GM23338 (cell line): ENCODE measurements at regions not wholly inside any gene's neighbourhood (a gene's known extent, or its start where the extent isn't known, plus 50 kb on each side); places are given as distances from the start of the nearest gene placed in this dataset.

Experiments used
- ATAC-seq: fragments of 200-7000 bp; cut with Tn5 transposase; 3 replicates; pipeline ENCODE4 v1.9.1; 2020
- DNase-seq: peaks from one replicate; pipeline ENCODE4 v3.0.0-alpha.2; 2015; ENCODE audit warnings: low spot score
- H2AFZ ChIP-seq: fragments of 200-600 bp; sonication (generic); 2 replicates; pipeline ENCODE4 v1.8.0; 2016; ENCODE audit warnings: antibody characterized with exemption, mild to moderate bottlenecking, moderate library complexity
- H3F3A ChIP-seq: fragments of 200-600 bp; sonication (generic); replicated peaks from 2 replicates; pipeline ENCODE4 v1.8.0; 2017; ENCODE audit warnings: antibody characterized with exemption, mixed run types, low read depth
- H3K27ac ChIP-seq: fragments of 200-600 bp; sonication (generic); 2 replicates; pipeline ENCODE4 v1.6.1; 2016; ENCODE audit warnings: low read depth
- H3K27me3 ChIP-seq: fragments of 200-600 bp; sonication (generic); 2 replicates; pipeline ENCODE4 v1.8.0; 2016; ENCODE audit warnings: mild to moderate bottlenecking, mixed run types, moderate library complexity; ENCODE audit not compliant: insufficient read depth
- H3K36me3 ChIP-seq: fragments of 200-600 bp; sonication (generic); 2 replicates; pipeline ENCODE4 v1.8.0; 2016; ENCODE audit warnings: mild to moderate bottlenecking; ENCODE audit not compliant: insufficient read depth
- H3K4me1 ChIP-seq: fragments of 200-600 bp; sonication (generic); 2 replicates; pipeline ENCODE4 v1.8.0; 2016; ENCODE audit warnings: mild to moderate bottlenecking, moderate library complexity; ENCODE audit not compliant: insufficient read depth
- H3K4me2 ChIP-seq: fragments of 200-600 bp; sonication (generic); 2 replicates; pipeline ENCODE4 v1.7.1; 2017; ENCODE audit warnings: mixed run types
- H3K4me3 ChIP-seq: fragments of 200-600 bp; sonication (generic); 2 replicates; pipeline ENCODE4 v1.6.1; 2016; ENCODE audit warnings: mixed run types
- H3K79me2 ChIP-seq: fragments of 200-600 bp; sonication (generic); replicated peaks from 2 replicates; pipeline ENCODE4 v1.8.0; 2017; ENCODE audit warnings: mild to moderate bottlenecking; ENCODE audit not compliant: insufficient read depth
- H3K9me2 ChIP-seq: fragments of 200-600 bp; sonication (generic); 2 replicates; pipeline ENCODE4 v1.8.0; 2017; ENCODE audit not compliant: insufficient read depth
- H4K20me1 ChIP-seq: fragments of 200-600 bp; sonication (generic); replicated peaks from 2 replicates; pipeline ENCODE4 v1.8.0; 2017; ENCODE audit warnings: mild to moderate bottlenecking; ENCODE audit not compliant: insufficient read depth
- H3K27ac Mint-ChIP-seq: 2 replicates; pipeline ENCODE4 v1.8.0; 2020; ENCODE audit warnings: inconsistent platforms, mild to moderate bottlenecking, moderate library complexity, mixed read lengths
- H3K27me3 Mint-ChIP-seq: 3 replicates; pipeline ENCODE4 v1.8.0; 2022; ENCODE audit warnings: low read depth, mild to moderate bottlenecking, moderate library complexity, mixed read lengths, inconsistent platforms; ENCODE audit not compliant: insufficient read depth, poor library complexity
- H3K36me3 Mint-ChIP-seq: 3 replicates; pipeline ENCODE4 v1.8.0; 2021; ENCODE audit warnings: low read depth, mild to moderate bottlenecking, inconsistent platforms, moderate library complexity, mixed read lengths
- H3K4me1 Mint-ChIP-seq: 3 replicates; pipeline ENCODE4 v1.8.0; 2020; ENCODE audit warnings: mild to moderate bottlenecking, inconsistent platforms, mixed read lengths
- H3K4me3 Mint-ChIP-seq: 3 replicates; pipeline ENCODE4 v1.8.0; 2021; ENCODE audit warnings: moderate library complexity, mild to moderate bottlenecking, inconsistent platforms, mixed read lengths
- H3K9me3 Mint-ChIP-seq: 3 replicates; pipeline ENCODE4 v1.8.0; 2020; ENCODE audit warnings: moderate library complexity, mild to moderate bottlenecking, inconsistent platforms, mixed read lengths
- CREB1 ChIP-seq: fragments of 250-450 bp; sonication (Bioruptor Pico); IDR thresholded peaks from 2 replicates; pipeline ENCODE4 v1.5.0; 2020; ENCODE audit warnings: low read depth, mild to moderate bottlenecking, moderate library complexity
- EZH2 ChIP-seq: fragments of 200-600 bp; sonication (generic); IDR thresholded peaks from one replicate; pipeline ENCODE4 v1.8.0; 2017; ENCODE audit warnings: antibody characterized with exemption, mild to moderate bottlenecking, low read depth; ENCODE audit not compliant: unreplicated experiment
- EZH2phosphoT487 ChIP-seq: fragments of 200-600 bp; sonication (generic); IDR thresholded peaks from one replicate; pipeline ENCODE4 v1.8.1; 2018; ENCODE audit warnings: antibody characterized with exemption; ENCODE audit not compliant: unreplicated experiment
- JUNB ChIP-seq: IDR thresholded peaks from one replicate; pipeline ENCODE4 v1.6.1; 2016; ENCODE audit warnings: antibody characterized with exemption; ENCODE audit not compliant: unreplicated experiment
- NANOG ChIP-seq: IDR thresholded peaks from 2 replicates; pipeline ENCODE4 v1.6.1; 2016; ENCODE audit warnings: antibody characterized with exemption, borderline replicate concordance
- POLR2AphosphoS5 ChIP-seq: IDR thresholded peaks from 2 replicates; pipeline ENCODE4 v1.6.1; 2016; ENCODE audit warnings: antibody characterized with exemption, low read depth
- STAT1 ChIP-seq: IDR thresholded peaks from one replicate; pipeline ENCODE4 v1.6.1; 2016; ENCODE audit warnings: antibody characterized with exemption; ENCODE audit not compliant: unreplicated experiment
- ZNF114 ChIP-seq: fragments of 250-450 bp; sonication (Bioruptor Pico); IDR thresholded peaks from 2 replicates; pipeline ENCODE4 v1.5.0; 2020; ENCODE audit warnings: mild to moderate bottlenecking, moderate library complexity
- ZNF331 ChIP-seq: fragments of 250-450 bp; sonication (Bioruptor Pico); IDR thresholded peaks from 2 replicates; pipeline ENCODE4 v1.5.0; 2020; ENCODE audit warnings: low read depth, mild to moderate bottlenecking, moderate library complexity
- TF ChIP-seq, protein P1 (sequence below): IDR thresholded peaks from 2 replicates; pipeline ENCODE4 v1.6.1; 2016; ENCODE audit warnings: antibody characterized with exemption
- TF ChIP-seq, protein P2 (sequence below), 2 experiments: fragments of 200-600 bp in 1 of 2; sonication (generic) in 1 of 2; conservative IDR thresholded peaks; 2 replicates each; pipeline versions ENCODE4 v1.5.1 to v1.6.1; 2016 to 2017; ENCODE audit warnings: antibody characterized with exemption in 2 of 2, low read depth in 2 of 2, mild to moderate bottlenecking in 2 of 2, moderate library complexity in 1 of 2
- TF ChIP-seq, protein P3 (sequence below): fragments of 250-450 bp; sonication (Bioruptor Pico); IDR thresholded peaks from 2 replicates; pipeline ENCODE4 v1.5.0; 2020; ENCODE audit warnings: mild to moderate bottlenecking, moderate library complexity
- TF ChIP-seq, protein P4 (sequence below): IDR thresholded peaks from one replicate; pipeline ENCODE4 v1.6.1; 2018; ENCODE audit warnings: antibody characterized with exemption; ENCODE audit not compliant: unreplicated experiment

DNA sequence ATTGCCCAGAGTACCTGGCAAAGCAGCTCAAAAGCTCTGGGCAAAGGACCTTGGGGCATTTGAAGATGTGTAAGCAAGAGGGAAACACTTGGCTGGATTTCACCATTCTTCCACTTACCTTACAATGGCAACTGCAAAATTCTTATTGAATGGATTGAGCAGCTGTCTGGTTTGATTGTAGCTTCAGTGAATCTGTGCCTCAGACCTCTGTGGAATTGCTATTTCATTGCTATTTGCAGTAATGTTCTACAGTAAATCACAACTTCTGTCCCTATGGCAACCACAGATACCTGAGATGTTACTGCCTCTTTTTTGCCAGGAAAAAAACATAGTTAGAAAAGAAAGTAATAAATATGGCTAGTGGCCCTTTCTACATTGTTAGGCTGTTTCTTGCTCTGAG lies 519.5 kb downstream of the SUCLA2 start:
- H4K20me1 ChIP-seq = no peaks in the 10 kb centered on the region
- H3K4me1 ChIP-seq = peaks cover 8% of the 10 kb centered on the region; the same call in 1 of the 2 replicates
- no peaks in the 10 kb centered on the region for H3K36me3 ChIP-seq
- Mint-ChIP-seq H3K9me3 (no peaks in the 10 kb centered on the region), H3K27me3 (no peaks in the 10 kb centered on the region), H3K27ac (no peak overlapping the region), H3K36me3 (no peaks in the 10 kb centered on the region), H3K4me3 (no peak overlapping the region), H3K4me1 (peaks cover 6% of the 10 kb centered on the region; the same call in 1 of the 3 replicates)
- 0 out of 2 replicates have a peak overlapping the region, but pooled peaks have one; percentile 25 for H2AFZ ChIP-seq
- no peaks in the 10 kb centered on the region for H3F3A ChIP-seq
- H3K4me3 ChIP-seq = no peak overlapping the region
- H3K79me2 ChIP-seq = no peaks in the 10 kb centered on the region
- peaks cover 15% of the 10 kb centered on the region; the same call in 1 of the 2 replicates for H3K9me2 ChIP-seq
- H3K4me2 ChIP-seq = no peak overlapping the region
- no peak for ATAC-seq
- no peaks in the 10 kb centered on the region for H3K27me3 ChIP-seq
- H3K27ac ChIP-seq = no peak overlapping the region
- no peak for DNase-seq
- TF ChIP-seq, protein P1, sequence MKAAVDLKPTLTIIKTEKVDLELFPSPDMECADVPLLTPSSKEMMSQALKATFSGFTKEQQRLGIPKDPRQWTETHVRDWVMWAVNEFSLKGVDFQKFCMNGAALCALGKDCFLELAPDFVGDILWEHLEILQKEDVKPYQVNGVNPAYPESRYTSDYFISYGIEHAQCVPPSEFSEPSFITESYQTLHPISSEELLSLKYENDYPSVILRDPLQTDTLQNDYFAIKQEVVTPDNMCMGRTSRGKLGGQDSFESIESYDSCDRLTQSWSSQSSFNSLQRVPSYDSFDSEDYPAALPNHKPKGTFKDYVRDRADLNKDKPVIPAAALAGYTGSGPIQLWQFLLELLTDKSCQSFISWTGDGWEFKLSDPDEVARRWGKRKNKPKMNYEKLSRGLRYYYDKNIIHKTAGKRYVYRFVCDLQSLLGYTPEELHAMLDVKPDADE = no peak
- no peak for TF ChIP-seq CREB1 (CRISPR knock-in tag)
- no peak for TF ChIP-seq ZNF114 (CRISPR knock-in tag)
- TF ChIP-seq, protein P2, sequence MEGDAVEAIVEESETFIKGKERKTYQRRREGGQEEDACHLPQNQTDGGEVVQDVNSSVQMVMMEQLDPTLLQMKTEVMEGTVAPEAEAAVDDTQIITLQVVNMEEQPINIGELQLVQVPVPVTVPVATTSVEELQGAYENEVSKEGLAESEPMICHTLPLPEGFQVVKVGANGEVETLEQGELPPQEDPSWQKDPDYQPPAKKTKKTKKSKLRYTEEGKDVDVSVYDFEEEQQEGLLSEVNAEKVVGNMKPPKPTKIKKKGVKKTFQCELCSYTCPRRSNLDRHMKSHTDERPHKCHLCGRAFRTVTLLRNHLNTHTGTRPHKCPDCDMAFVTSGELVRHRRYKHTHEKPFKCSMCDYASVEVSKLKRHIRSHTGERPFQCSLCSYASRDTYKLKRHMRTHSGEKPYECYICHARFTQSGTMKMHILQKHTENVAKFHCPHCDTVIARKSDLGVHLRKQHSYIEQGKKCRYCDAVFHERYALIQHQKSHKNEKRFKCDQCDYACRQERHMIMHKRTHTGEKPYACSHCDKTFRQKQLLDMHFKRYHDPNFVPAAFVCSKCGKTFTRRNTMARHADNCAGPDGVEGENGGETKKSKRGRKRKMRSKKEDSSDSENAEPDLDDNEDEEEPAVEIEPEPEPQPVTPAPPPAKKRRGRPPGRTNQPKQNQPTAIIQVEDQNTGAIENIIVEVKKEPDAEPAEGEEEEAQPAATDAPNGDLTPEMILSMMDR (conservative IDR thresholded peaks at IDR 0.05; ENCODE audit: low read depth in 2 of 2) = no peak
- TF ChIP-seq ZNF331 (CRISPR knock-in tag) = no peak
- no peak for TF ChIP-seq JUNB
- TF ChIP-seq, protein P3, sequence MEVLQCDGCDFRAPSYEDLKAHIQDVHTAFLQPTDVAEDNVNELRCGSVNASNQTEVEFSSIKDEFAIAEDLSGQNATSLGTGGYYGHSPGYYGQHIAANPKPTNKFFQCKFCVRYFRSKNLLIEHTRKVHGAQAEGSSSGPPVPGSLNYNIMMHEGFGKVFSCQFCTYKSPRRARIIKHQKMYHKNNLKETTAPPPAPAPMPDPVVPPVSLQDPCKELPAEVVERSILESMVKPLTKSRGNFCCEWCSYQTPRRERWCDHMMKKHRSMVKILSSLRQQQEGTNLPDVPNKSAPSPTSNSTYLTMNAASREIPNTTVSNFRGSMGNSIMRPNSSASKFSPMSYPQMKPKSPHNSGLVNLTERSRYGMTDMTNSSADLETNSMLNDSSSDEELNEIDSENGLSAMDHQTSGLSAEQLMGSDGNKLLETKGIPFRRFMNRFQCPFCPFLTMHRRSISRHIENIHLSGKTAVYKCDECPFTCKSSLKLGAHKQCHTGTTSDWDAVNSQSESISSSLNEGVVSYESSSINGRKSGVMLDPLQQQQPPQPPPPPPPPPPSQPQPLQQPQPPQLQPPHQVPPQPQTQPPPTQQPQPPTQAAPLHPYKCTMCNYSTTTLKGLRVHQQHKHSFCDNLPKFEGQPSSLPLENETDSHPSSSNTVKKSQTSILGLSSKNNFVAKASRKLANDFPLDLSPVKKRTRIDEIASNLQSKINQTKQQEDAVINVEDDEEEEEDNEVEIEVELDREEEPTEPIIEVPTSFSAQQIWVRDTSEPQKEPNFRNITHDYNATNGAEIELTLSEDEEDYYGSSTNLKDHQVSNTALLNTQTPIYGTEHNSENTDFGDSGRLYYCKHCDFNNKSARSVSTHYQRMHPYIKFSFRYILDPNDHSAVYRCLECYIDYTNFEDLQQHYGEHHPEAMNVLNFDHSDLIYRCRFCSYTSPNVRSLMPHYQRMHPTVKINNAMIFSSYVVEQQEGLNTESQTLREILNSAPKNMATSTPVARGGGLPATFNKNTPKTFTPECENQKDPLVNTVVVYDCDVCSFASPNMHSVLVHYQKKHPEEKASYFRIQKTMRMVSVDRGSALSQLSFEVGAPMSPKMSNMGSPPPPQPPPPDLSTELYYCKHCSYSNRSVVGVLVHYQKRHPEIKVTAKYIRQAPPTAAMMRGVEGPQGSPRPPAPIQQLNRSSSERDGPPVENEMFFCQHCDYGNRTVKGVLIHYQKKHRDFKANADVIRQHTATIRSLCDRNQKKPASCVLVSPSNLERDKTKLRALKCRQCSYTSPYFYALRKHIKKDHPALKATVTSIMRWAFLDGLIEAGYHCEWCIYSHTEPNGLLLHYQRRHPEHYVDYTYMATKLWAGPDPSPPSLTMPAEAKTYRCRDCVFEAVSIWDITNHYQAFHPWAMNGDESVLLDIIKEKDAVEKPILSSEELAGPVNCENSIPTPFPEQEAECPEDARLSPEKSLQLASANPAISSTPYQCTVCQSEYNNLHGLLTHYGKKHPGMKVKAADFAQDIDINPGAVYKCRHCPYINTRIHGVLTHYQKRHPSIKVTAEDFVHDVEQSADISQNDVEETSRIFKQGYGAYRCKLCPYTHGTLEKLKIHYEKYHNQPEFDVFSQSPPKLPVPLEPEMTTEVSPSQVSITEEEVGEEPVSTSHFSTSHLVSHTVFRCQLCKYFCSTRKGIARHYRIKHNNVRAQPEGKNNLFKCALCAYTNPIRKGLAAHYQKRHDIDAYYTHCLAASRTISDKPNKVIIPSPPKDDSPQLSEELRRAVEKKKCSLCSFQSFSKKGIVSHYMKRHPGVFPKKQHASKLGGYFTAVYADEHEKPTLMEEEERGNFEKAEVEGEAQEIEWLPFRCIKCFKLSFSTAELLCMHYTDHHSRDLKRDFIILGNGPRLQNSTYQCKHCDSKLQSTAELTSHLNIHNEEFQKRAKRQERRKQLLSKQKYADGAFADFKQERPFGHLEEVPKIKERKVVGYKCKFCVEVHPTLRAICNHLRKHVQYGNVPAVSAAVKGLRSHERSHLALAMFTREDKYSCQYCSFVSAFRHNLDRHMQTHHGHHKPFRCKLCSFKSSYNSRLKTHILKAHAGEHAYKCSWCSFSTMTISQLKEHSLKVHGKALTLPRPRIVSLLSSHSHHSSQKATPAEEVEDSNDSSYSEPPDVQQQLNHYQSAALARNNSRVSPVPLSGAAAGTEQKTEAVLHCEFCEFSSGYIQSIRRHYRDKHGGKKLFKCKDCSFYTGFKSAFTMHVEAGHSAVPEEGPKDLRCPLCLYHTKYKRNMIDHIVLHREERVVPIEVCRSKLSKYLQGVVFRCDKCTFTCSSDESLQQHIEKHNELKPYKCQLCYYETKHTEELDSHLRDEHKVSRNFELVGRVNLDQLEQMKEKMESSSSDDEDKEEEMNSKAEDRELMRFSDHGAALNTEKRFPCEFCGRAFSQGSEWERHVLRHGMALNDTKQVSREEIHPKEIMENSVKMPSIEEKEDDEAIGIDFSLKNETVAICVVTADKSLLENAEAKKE = no peak
- TF ChIP-seq POLR2AphosphoS5 = no peak
- TF ChIP-seq NANOG = no peak
- no peak for TF ChIP-seq EZH2
- TF ChIP-seq STAT1 = no peak
- TF ChIP-seq EZH2phosphoT487 = no peak
- TF ChIP-seq, protein P4, sequence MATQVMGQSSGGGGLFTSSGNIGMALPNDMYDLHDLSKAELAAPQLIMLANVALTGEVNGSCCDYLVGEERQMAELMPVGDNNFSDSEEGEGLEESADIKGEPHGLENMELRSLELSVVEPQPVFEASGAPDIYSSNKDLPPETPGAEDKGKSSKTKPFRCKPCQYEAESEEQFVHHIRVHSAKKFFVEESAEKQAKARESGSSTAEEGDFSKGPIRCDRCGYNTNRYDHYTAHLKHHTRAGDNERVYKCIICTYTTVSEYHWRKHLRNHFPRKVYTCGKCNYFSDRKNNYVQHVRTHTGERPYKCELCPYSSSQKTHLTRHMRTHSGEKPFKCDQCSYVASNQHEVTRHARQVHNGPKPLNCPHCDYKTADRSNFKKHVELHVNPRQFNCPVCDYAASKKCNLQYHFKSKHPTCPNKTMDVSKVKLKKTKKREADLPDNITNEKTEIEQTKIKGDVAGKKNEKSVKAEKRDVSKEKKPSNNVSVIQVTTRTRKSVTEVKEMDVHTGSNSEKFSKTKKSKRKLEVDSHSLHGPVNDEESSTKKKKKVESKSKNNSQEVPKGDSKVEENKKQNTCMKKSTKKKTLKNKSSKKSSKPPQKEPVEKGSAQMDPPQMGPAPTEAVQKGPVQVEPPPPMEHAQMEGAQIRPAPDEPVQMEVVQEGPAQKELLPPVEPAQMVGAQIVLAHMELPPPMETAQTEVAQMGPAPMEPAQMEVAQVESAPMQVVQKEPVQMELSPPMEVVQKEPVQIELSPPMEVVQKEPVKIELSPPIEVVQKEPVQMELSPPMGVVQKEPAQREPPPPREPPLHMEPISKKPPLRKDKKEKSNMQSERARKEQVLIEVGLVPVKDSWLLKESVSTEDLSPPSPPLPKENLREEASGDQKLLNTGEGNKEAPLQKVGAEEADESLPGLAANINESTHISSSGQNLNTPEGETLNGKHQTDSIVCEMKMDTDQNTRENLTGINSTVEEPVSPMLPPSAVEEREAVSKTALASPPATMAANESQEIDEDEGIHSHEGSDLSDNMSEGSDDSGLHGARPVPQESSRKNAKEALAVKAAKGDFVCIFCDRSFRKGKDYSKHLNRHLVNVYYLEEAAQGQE = no peak
